ENCODE measurements at regions not wholly inside any gene's neighbourhood (a gene's known extent, or its start where the extent isn't known, plus 50 kb on each side); places are given as distances from the start of the nearest gene placed in this dataset.

DNA sequence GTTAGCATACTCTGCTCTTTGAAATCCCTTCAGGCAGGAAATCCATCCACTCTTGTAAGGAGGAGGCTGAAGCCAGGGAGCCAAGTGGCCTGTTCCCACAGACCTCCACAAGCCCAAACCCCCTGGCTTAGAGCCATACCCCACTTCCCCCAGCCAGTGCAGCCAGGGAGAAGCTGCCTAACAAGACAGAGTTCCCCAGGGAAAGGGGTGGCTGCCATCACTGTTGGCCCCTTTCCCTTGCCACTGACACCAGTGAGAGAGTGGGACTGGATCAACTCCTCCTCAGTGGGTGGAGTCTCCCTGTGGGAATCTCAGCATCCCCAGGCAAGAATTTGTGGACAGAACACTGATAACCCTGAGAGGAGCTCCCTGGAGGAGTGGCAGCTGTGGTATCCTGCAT is 389.4 kb downstream of the PABPC4L start (continued):
- TF ChIP-seq ZBTB49 (tag by site-specific recombination; IDR thresholded peaks at IDR 0.05; ENCODE audit: low read depth) (no peak), ZNF830 (tag by site-specific recombination; IDR thresholded peaks at IDR 0.05; ENCODE audit: low read depth) (no peak), RBAK (tag by site-specific recombination; IDR thresholded peaks at IDR 0.05) (no peak), ZNF585B (tag by site-specific recombination; IDR thresholded peaks at IDR 0.05) (no peak), ZNF639 (tag by site-specific recombination; IDR thresholded peaks at IDR 0.05) (no peak)
- TF ChIP-seq, protein P1, sequence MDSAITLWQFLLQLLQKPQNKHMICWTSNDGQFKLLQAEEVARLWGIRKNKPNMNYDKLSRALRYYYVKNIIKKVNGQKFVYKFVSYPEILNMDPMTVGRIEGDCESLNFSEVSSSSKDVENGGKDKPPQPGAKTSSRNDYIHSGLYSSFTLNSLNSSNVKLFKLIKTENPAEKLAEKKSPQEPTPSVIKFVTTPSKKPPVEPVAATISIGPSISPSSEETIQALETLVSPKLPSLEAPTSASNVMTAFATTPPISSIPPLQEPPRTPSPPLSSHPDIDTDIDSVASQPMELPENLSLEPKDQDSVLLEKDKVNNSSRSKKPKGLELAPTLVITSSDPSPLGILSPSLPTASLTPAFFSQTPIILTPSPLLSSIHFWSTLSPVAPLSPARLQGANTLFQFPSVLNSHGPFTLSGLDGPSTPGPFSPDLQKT (IDR thresholded peaks at IDR 0.05; ENCODE audit: borderline replicate concordance, low read depth, low read length): no peak

DNA sequence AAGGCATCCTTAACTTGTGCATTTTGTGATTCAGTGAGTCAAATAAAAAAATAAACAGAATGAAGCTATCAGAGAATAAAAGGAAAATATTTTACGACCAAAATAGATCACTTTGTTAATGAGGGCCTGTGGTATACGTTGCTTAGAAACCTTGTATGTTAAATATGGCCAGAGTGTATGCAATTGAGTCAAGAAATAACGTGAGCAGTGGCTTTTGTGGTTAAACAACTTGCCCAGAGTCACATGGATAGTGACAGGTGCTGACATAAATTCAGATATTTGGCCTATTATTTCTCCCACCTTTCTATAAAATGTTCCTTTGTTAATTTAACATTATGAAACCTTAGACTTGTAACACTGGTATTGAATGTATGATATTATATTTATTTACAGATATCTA is 393.4 kb downstream of the PABPC4L start:
- H3K27ac ChIP-seq (ENCODE audit: extremely low read depth, low read depth, low read length): no peak overlapping the region
- no peak for TF ChIP-seq ZNF670 (tag by site-specific recombination; IDR thresholded peaks at IDR 0.05; ENCODE audit: low read depth)
- no peak for TF ChIP-seq ZNF76 (tag by site-specific recombination; IDR thresholded peaks at IDR 0.05; ENCODE audit: borderline replicate concordance, low read depth)
- TF ChIP-seq SALL2 (tag by site-specific recombination; IDR thresholded peaks at IDR 0.05; ENCODE audit: borderline replicate concordance): no peak
- TF ChIP-seq ZNF132 (tag by site-specific recombination; IDR thresholded peaks at IDR 0.05; ENCODE audit: borderline replicate concordance): no peak
- TF ChIP-seq KLF7 (tag by site-specific recombination; IDR thresholded peaks at IDR 0.05; ENCODE audit: borderline replicate concordance): no peak
- no peak for TF ChIP-seq ZNF514 (tag by site-specific recombination; IDR thresholded peaks at IDR 0.05)
- no peak for TF ChIP-seq ZNF133 (tag by site-specific recombination; IDR thresholded peaks at IDR 0.05)
- ChIA-PET POLR2A (no interaction called here), CTCF (no interaction called here)
- H3K4me3 ChIP-seq (ENCODE audit: low read depth, low read length): no peak overlapping the region
- H3K9me3 ChIP-seq (ENCODE audit: control insufficient read depth, insufficient read depth, low read depth, low read length): no peaks in the 10 kb centered on the region
- no peaks in the 10 kb centered on the region for H3K4me1 ChIP-seq (ENCODE audit: control insufficient read depth, insufficient read depth, low read length)
- H3K36me3 ChIP-seq (ENCODE audit: control insufficient read depth in 2 of 2, insufficient read depth in 1 of 2, low read length in 2 of 2): no peaks in the 10 kb centered on the region

GRCh38 chr4:133803341-133803740 is 398.2 kb downstream of the PABPC4L start:
- H3K36me3 ChIP-seq (ENCODE audit: control insufficient read depth in 2 of 2, insufficient read depth in 1 of 2, low read length in 2 of 2): no peaks in the 10 kb centered on the region
- H3K4me3 ChIP-seq (ENCODE audit: low read depth, low read length): no peak overlapping the region
- H3K4me1 ChIP-seq (ENCODE audit: control insufficient read depth, insufficient read depth, low read length): no peaks in the 10 kb centered on the region
- CTCF ChIA-PET: no interaction called here
- no peak overlapping the region for H3K27ac ChIP-seq (ENCODE audit: extremely low read depth, low read depth, low read length)
- POLR2A ChIA-PET: no interaction called here
- no peaks in the 10 kb centered on the region for H3K9me3 ChIP-seq (ENCODE audit: control insufficient read depth, insufficient read depth, low read depth, low read length)
- TF ChIP-seq ZNF423 (tag by site-specific recombination; IDR thresholded peaks at IDR 0.05): no peak
- TF ChIP-seq ZBTB49 (tag by site-specific recombination; IDR thresholded peaks at IDR 0.05; ENCODE audit: low read depth): no peak
- no peak for TF ChIP-seq ZFHX2 (tag by site-specific recombination; conservative IDR thresholded peaks at IDR 0.05)
- no peak for TF ChIP-seq ZNF426 (tag by site-specific recombination; IDR thresholded peaks at IDR 0.05)
- no peak for TF ChIP-seq ZNF354C (tag by site-specific recombination; IDR thresholded peaks at IDR 0.05; ENCODE audit: borderline replicate concordance, low read depth)
- TF ChIP-seq ZNF830 (tag by site-specific recombination; IDR thresholded peaks at IDR 0.05; ENCODE audit: low read depth): no peak
- TF ChIP-seq, protein P2, sequence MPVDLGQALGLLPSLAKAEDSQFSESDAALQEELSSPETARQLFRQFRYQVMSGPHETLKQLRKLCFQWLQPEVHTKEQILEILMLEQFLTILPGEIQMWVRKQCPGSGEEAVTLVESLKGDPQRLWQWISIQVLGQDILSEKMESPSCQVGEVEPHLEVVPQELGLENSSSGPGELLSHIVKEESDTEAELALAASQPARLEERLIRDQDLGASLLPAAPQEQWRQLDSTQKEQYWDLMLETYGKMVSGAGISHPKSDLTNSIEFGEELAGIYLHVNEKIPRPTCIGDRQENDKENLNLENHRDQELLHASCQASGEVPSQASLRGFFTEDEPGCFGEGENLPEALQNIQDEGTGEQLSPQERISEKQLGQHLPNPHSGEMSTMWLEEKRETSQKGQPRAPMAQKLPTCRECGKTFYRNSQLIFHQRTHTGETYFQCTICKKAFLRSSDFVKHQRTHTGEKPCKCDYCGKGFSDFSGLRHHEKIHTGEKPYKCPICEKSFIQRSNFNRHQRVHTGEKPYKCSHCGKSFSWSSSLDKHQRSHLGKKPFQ (tag by site-specific recombination; IDR thresholded peaks at IDR 0.05): no peak
- no peak for TF ChIP-seq ZNF214 (tag by site-specific recombination; IDR thresholded peaks at IDR 0.05; ENCODE audit: borderline replicate concordance)
- TF ChIP-seq ZNF514 (tag by site-specific recombination; IDR thresholded peaks at IDR 0.05): no peak
- no peak for TF ChIP-seq OVOL3 (tag by site-specific recombination; IDR thresholded peaks at IDR 0.05)
- TF ChIP-seq ZNF274 (IDR thresholded peaks at IDR 0.05; ENCODE audit: low read length): no peak
- no peak for TF ChIP-seq ZNF274 (tag by site-specific recombination; IDR thresholded peaks at IDR 0.05; ENCODE audit: borderline replicate concordance)
- TF ChIP-seq ZNF24 (tag by site-specific recombination; IDR thresholded peaks at IDR 0.05): no peak
- TF ChIP-seq ZNF302 (tag by site-specific recombination; IDR thresholded peaks at IDR 0.05; ENCODE audit: low read depth): no peak
- TF ChIP-seq ZNF23 (tag by site-specific recombination; IDR thresholded peaks at IDR 0.05; ENCODE audit: borderline replicate concordance): no peak
- TF ChIP-seq ZNF133 (tag by site-specific recombination; IDR thresholded peaks at IDR 0.05): no peak
